Fibroblast of mammary gland (primary cell): ENCODE measurements at regions not wholly inside any gene's neighbourhood (a gene's known extent, or its start where the extent isn't known, plus 50 kb on each side); places are given as distances from the start of the nearest gene placed in this dataset.

ENCODE experiments used
- DNase-seq: peaks from one replicate; pipeline ENCODE4 v3.0.0-alpha.2; 2010; ENCODE audit warnings: low read depth
- H3K4me3 ChIP-seq: 2 replicates; pipeline ENCODE4 v1.5.1; 2011; ENCODE audit warnings: low read depth, mild to moderate bottlenecking, low read length, moderate library complexity; ENCODE audit not compliant: control insufficient read depth
- CTCF ChIP-seq: conservative IDR thresholded peaks from 2 replicates; pipeline ENCODE4 v1.5.1; 2011; ENCODE audit warnings: low read depth, low read length, inconsistent platforms; ENCODE audit not compliant: control insufficient read depth, insufficient read depth

- no peak for TF ChIP-seq CTCF
- no peak overlapping the region for H3K4me3 ChIP-seq
- peak; percentile 19 for DNase-seq
Observed at GRCh38 chr18:73992242-73993022, 155.2 kb downstream of the FBXO15 start.

GRCh38 chr18:73991570-73991969 is 156.1 kb downstream of the FBXO15 start:
- no peak overlapping the region for H3K4me3 ChIP-seq
- no peak for DNase-seq
- TF ChIP-seq CTCF = no peak

GRCh38 chr18:73990258-73990657 is 157.4 kb downstream of the FBXO15 start:
- H3K4me3 ChIP-seq = no peak overlapping the region
- TF ChIP-seq CTCF = no peak
- peak; percentile 82 for DNase-seq

GRCh38 chr18:73987247-73987980 is 160.2 kb downstream of the FBXO15 start:
- DNase-seq = peak; percentile 68
- H3K4me3 ChIP-seq = no peak overlapping the region
- TF ChIP-seq CTCF = no peak

GRCh38 chr18:73986711-73987110 is 160.9 kb downstream of the FBXO15 start:
- no peak for TF ChIP-seq CTCF
- H3K4me3 ChIP-seq = no peak overlapping the region
- DNase-seq = peak; percentile 62

GRCh38 chr18:73985855-73986625 is 161.6 kb downstream of the FBXO15 start:
- H3K4me3 ChIP-seq = no peak overlapping the region
- TF ChIP-seq CTCF = no peak
- DNase-seq = no peak
